Stimulated activated CD4-positive, alpha-beta T cell treated with anti-CD3 and anti-CD28 coated beads, Interleukin-1b, Interleukin-23, amount 100 ng/mL, for 48 hours (primary cell): ENCODE measurements at regions not wholly inside any gene's neighbourhood (a gene's known extent, or its start where the extent isn't known, plus 50 kb on each side); places are given as distances from the start of the nearest gene placed in this dataset.

Experiments used
- DNase-seq: peaks from one replicate; pipeline ENCODE4 v3.0.0-alpha.2; 2020

- no peak for DNase-seq
Observed at GRCh38 chr6:21478411-21478810, 115.1 kb upstream of the SOX4 start.

- DNase-seq = no peak
Observed at GRCh38 chr6:21478883-21479539, 114.5 kb upstream of the SOX4 start.

GRCh38 chr6:21486115-21486514 is 107.4 kb upstream of the SOX4 start:
- DNase-seq = no peak

GRCh38 chr6:21489826-21490225 is 103.7 kb upstream of the SOX4 start:
- DNase-seq = no peak

- DNase-seq = no peak
Observed at GRCh38 chr6:21491955-21492354, 101.6 kb upstream of the SOX4 start.

- no peak for DNase-seq
Observed at GRCh38 chr6:21494505-21494904, 99.0 kb upstream of the SOX4 start.

- DNase-seq = no peak
Observed at GRCh38 chr6:21496196-21496595, 97.4 kb upstream of the SOX4 start.

GRCh38 chr6:21496706-21497105 is 96.8 kb upstream of the SOX4 start:
- no peak for DNase-seq

GRCh38 chr6:21500314-21501020 is 93.1 kb upstream of the SOX4 start:
- DNase-seq = no peak

- no peak for DNase-seq
Observed at GRCh38 chr6:21501021-21501354, 92.6 kb upstream of the SOX4 start.

- no peak for DNase-seq
Observed at GRCh38 chr6:21501815-21502214, 91.7 kb upstream of the SOX4 start.

- no peak for DNase-seq
Observed at GRCh38 chr6:21502682-21503081, 90.9 kb upstream of the SOX4 start.

- no peak for DNase-seq
Observed at GRCh38 chr6:21504790-21505189, 88.8 kb upstream of the SOX4 start.

- DNase-seq = no peak
Observed at GRCh38 chr6:21505574-21505990, 88.0 kb upstream of the SOX4 start.

- DNase-seq = no peak
Observed at GRCh38 chr6:21506126-21506525, 87.4 kb upstream of the SOX4 start.

- DNase-seq = no peak
Observed at GRCh38 chr6:21507811-21508210, 85.7 kb upstream of the SOX4 start.

GRCh38 chr6:21508753-21509152 is 84.8 kb upstream of the SOX4 start:
- DNase-seq = no peak

- no peak for DNase-seq
Observed at GRCh38 chr6:21511891-21512550, 81.5 kb upstream of the SOX4 start.

GRCh38 chr6:21514288-21514687 is 79.3 kb upstream of the SOX4 start:
- DNase-seq = no peak

- DNase-seq = no peak
Observed at GRCh38 chr6:21518317-21518716, 75.2 kb upstream of the SOX4 start.

GRCh38 chr6:21519642-21520041 is 73.9 kb upstream of the SOX4 start:
- DNase-seq = no peak

- no peak for DNase-seq
Observed at GRCh38 chr6:21521276-21521675, 72.3 kb upstream of the SOX4 start.

GRCh38 chr6:21522143-21522747 is 71.3 kb upstream of the SOX4 start:
- no peak for DNase-seq
